HG02938 (cell line): ENCODE measurements at regions not wholly inside any gene's neighbourhood (a gene's known extent, or its start where the extent isn't known, plus 50 kb on each side); places are given as distances from the start of the nearest gene placed in this dataset.

ENCODE experiments used
- ATAC-seq: cut with Tn5 transposase; IDR thresholded peaks from one replicate; pipeline ENCODE4 v1.9.1; 2021; ENCODE audit warnings: mild to moderate bottlenecking, moderate library complexity; ENCODE audit not compliant: unreplicated experiment

DNA sequence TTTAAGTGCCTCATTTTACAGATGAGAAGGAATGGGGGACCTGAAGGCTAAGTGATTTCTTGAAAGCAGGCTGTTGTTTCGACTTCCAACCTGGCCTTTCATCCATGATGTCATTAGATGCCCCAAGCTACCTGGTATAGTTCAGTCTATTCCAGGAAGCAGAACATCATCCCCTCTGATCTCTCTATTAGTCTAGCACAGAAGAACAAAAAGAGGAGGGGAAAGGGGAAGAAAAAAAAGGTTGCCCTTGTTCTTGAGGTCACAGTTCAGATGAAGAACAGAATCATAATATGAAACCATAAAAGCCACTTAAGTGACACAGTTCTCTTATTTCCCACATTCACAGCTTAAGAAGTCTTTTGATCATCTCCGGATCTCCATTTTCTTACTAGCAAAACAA, 386.2 kb upstream of the HNRNPA3 start:
- no peak for ATAC-seq

DNA sequence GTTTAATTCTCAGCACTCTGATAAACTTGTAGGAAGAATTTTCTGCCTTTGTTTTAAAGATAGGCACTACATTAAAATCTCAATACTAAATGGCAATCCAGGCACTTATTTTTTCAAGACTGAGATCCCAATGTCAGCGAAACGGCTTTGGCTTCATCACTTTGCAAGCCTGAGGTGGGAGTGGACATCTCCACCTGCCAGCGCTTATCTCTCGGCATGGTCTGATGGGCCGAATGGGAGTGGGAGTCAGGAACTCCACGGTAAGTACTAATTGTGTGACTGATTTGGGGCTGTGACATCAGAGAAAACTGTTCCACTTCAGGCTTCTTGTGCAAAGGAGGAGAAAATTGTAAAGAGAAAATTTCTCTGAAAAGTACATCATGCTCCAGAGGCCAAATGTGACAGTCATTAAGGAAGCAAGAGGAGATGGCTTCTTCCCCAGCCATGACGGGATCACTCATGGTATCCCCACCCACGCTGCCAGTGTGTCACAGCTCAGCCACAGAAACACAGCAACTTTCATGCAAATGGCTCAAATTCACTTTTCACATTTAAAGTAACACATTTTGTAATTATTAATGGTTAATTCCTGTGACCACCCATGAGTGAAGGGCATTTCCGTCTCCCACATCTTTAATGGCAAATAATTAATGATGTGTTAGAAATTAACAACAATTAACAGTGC, 385.5 kb upstream of the HNRNPA3 start:
- ATAC-seq, result no peak

DNA sequence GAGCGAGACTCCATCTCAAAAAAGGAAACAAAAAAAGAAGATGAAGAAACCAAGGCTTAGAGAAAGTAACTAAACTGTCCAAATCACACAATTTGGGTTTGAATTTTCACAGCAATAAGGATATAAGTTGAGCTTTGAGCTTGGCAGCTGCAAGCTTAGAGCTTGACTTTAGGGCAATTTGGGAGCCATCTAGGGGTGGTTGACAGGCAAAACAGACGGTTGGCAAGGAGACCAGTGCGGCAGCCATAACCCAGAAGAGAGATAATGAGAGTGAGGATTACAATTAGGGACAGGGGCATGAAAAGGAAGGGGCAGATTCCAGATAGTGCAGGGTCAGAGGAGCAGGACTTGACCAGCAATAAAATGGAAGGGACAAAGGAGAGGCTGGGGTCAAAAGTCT, 382.2 kb upstream of the HNRNPA3 start:
- ATAC-seq, result no peak

DNA sequence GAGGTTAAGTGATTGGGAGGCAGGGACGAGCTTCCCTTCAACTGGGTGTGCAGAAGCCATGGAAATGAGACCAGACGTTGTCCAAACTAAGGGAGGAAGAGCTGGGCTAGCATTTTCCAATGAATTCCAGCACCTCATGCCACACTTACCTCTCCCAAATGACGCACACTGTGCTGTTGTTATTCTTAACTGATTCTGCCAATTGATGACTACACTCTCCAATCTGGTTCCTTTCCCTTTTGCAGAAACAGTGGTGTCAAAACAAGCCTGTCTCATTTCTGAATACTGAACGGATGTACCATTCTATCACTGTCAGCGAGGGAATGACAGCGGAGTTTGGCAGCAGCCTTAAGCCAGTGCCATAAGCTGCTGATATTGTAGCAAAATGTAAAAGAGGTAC, 380.5 kb upstream of the HNRNPA3 start:
- no peak for ATAC-seq

DNA sequence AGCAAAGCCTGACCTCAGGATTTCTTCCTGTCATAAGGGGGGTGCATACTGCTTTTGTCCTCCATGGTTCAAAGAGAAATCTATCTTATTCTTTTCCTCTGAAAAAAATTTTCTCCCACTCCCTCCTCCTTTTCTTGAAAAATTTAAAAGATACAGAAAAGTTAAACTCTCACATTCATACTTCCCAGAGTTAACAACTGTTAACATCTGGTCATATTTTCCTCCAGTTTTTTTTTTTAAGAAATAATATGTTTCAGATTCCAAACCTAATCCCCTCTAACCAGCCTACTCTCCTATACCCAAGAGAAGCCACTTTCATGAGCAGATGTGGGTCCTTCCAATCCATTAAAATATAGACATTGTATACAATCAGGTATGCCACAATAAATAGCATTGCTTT, 378.9 kb upstream of the HNRNPA3 start:
- ATAC-seq, result no peak

DNA sequence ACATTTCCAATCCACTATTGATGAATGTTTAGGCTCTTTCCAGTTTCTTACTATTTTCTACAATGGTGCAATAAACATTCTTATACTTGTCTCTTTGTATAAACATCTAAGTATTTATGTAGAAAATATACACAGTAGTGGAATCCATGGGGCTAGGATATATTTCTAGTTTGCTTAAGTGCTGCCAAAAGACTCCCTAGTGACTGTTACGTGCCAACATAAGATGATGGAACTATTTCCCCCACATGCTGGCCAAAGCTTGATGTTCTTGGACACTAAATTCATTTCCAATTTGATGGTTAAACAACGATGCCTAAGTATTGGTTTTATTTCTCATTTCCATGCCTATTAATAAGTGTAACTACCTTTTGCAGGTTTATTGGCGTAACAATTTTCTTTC, 378.4 kb upstream of the HNRNPA3 start:
- ATAC-seq, result no peak

DNA sequence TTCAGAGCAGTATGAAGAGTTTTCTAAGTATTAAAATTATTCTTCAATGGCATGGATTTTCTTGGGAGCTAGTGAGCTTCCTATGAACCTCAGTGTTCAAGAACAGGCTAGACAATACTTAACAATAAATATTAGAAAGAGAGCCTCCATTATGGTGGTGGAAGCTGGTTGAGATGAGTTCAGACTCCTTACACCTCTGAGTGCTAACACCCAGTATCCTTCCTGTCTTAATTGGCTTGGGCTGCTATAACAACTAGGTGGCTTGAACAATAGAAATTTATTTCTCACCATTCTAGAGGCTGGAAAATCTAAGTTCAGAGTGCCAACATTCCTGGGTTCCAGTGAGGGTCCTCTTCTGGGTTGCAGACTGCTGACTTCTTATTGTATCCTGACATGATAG, 369.4 kb upstream of the HNRNPA3 start:
- no peak for ATAC-seq

DNA sequence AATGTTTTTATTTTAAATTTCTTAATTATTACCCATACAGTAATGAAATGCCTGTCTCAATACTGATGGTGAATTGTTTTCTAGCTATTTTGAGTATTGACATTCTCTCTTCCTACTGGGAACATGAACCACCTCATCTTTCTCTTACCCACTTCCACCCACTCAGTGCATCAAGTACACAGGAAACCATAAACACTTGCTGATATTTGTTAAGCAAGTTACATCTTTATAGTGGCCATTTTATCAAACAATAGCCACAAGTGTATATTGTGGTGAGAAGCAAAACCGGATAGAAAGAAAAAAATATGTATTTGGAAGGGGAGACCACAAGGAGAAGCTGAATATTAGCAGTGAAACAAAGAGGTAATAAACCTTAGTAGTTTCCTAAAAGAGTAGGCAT, 368.1 kb upstream of the HNRNPA3 start:
- no peak for ATAC-seq

DNA sequence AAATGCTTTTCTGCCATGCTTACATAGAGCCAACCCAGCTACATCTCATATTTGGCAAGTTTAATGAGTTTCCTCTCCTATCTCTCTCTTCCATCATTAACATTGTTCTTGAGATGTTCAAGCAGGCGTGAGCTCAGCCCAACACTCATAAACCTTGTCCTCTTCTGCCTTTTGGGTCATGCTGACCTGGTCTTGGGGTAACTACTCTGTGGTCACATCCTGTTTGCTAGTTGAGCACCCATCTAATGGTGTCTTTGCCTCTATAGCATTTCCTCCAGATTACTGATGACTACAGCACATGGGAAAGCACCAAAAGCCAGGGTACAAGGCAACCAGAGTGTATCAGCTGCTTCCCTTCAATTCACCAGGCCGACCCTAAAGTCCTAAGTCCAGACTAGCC, 366.9 kb upstream of the HNRNPA3 start:
- no peak for ATAC-seq

DNA sequence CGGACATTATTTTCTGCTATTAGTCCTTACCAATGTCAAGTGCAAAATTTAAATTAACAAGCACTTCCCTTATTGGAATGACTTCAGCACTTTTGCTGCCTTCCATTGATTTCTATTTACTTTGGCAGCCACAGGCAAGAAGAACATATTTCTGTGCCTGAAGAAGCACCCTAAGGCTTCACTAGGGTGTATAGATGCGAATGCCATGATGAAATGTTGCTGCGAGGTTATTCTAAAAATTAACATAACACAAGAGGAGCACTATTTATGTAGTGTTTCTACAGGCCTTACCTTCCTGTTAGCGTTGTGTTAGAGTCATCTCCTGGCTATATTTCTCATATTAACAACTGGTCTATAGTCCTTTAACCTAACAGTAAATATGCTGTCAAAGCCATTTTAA, 365.0 kb upstream of the HNRNPA3 start:
- ATAC-seq, result no peak

DNA sequence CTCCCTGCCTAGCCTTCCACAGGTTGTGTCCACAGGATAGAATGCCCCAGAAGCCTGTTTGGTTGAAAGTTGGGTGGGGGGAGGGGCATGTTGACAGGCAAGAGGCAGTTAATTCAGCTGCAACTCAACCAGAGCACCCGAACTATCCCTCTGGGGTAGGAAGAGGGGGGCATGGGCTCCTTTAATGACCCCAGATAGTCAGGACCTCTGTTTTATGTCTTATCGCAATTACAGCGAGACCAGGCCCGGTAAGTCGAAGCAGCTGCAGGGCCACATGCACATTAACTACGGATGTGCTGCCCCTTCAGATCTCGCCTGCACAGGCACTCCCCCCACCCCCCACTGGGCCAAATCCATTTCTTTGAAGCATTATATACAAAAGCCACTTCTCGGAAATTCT, 363.8 kb upstream of the HNRNPA3 start:
- ATAC-seq, result no peak

DNA sequence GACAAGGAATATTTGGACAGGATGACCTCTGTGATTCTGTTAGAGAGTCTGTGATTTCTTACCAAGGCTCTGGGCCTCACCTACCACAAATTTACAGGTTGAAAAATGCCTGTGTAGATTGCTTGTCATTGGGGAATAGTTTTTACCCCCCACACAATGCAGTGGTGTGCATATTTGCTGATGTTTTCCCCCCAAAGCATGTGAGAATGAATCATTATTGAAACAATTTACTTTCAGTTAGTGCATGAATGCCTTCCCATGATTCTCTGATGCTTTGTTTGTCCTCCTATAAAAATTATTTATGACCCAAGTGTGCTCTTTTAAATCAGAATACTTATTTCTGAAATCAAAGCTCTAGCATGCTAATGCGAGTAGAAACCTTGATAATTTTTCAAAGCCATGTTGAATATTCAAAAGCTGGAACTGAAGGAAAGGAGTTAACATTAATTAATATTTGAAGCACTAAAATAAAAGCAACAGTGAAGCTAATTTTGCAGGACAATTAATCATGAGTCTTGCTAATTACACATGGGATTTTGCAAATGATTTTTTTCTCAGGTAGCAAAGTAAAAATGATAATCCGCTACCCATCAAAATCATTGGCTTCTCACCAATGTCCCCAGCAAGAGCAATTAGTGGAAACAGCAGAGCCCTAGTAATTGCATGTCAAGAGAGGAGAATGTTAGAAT, 361.2 kb upstream of the HNRNPA3 start:
- ATAC-seq, result no peak

DNA sequence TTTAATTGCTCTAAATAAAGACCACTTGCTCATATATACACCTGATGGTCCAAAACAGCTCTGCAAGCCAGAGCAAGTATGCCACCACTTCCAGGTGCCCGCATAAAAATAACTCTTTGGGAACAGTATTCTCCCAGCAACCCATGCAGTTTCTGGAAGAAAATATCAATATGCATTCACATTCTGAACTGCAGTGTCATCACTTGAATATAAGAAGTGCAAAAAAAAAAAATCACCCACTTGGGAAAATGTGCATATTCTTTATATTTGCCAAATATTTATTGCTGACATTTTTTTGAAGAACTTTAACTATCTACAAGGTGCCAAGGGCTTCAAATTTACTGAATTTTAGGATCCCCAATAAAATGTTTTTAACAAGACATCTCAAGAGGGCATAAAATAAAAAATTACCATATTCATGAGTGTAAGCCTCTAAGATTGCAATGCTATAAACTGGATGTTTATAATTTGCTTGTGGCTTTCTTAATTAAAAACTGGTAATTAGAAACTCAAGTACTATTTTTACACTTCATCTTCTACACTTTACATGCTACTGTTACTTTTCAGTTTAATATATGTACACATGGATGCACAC, 360.6 kb upstream of the HNRNPA3 start:
- no peak for ATAC-seq

DNA sequence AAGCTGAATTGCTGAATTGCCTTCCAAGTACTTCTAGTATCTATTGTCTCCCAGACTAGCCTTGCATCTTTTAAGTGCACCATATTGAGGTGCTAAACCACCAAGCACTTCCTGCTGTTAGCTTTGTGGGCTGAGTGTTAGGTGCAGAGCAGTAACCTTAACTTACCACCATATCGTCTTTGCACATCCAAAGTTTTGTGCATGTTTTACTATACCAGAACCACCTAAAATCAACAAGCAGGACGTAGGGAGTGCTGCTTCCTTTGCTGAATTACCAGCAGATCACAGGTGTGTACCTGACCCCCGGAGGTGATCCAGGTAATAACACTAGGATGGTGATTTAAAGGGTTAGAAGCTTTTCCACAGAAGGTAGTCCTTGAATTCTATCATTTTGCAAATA, 359.9 kb upstream of the HNRNPA3 start:
- ATAC-seq, result no peak

DNA sequence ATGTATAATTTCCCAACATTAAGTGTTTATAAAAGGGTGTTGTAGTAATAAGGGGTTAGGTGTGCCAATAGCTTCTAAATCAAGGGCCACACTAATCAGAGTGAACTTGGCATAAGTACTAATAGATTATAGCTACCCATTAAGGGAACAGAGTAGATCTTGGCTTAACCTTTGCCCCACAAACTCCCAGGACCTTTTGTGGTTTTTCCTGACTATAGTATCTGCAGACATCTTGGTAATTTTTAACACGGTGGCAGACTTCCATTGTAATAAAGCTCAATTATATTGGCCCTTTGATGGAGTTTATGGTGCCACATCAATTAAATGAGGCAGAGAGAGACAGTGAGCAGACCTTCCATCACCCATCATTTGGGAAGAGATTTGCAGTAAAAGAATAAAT, 358.5 kb upstream of the HNRNPA3 start:
- ATAC-seq, result no peak

DNA sequence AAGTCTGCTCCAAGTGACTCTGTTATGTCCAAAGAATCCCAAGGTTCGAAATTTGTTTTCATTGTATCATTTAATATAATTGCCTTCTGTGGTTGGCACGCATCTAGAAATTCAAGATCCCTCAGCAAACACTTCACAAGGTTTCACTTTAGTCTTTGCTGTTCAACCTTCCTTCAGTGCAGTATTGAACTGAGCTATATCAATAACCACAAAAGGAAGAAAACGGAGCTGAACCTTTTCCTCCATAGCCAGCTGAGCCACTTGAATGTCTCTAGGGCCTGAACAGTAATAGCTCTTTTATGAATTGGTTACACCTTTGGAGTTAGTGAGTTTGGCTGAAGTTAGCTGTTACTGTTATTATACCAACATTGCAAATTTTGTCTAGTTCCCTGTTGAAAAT, 357.7 kb upstream of the HNRNPA3 start:
- no peak for ATAC-seq

DNA sequence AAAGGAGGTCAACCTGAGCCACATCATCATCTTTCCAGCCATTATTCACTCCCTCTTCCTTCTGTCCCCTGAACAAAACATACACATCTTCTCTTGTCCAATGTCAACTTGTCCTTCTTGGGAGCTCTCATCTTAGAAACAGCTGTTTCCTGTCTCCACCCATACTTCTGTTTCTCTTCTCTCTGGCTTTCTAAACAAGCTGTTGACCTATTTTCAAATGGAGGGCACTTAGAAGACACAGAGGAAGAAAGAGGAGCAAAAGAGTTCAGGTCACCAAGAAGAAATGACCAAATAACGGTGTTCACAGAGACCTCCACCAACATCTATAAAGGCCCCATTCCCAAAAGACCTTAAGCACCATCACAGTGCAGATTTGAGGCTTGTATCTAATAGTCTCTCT, 355.9 kb upstream of the HNRNPA3 start:
- no peak for ATAC-seq

DNA sequence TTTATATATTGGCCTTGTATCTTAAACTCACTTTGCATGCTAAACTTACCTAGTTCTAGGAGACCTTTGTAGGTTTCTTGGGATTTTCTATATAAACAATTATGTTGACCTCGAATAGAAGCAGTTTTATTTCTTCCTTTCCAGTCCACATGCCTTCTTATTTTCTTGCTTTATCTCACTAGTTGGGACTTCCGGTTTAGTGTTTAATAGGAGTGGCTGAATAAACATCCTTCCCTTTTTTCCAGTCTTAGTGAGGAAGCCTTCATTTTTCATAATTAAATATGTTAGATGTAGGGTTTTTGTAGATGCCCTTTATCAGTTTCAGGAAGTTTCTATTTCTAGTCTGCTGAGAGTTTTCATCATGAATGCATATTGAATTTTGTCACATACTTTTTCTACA, 347.3 kb upstream of the HNRNPA3 start:
- no peak for ATAC-seq

DNA sequence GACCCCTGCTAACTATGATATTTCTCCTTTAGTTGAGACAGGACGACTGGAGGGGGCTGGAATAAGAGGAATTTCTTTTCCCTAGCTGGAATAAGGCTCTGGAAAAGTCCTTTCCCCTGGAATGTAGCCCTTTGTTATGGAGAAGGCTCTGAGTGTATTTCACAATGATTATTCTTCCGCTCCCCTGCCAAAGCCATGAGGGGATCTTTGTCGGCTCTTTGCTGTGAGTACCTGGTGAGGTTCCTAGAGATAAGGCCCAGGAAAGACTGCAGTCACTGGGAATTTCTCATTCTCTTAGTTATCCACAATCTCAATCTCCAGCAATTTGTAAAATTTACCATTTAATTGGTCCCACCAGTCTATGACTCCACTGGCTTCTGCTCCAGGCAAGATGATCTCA, 340.2 kb upstream of the HNRNPA3 start:
- no peak for ATAC-seq

DNA sequence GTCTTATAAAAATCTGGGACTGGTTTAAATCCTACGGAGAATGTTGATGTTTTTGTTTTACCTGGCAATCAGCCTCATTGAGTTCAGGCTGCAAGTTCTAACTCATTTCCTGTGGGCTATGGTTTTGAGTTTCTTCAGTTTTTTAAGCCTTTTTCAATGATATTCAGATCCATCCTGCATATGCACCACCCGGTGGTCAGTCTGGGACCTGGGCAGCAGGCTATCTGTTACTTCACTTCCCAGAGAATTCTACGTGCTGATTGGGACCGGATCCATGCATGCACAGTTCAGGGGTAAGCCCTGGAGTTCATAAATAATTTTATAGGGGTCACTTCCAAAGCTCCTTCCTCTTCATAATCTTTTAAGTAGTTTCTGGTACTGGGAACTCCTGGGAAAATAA, 339.2 kb upstream of the HNRNPA3 start:
- no peak for ATAC-seq

DNA sequence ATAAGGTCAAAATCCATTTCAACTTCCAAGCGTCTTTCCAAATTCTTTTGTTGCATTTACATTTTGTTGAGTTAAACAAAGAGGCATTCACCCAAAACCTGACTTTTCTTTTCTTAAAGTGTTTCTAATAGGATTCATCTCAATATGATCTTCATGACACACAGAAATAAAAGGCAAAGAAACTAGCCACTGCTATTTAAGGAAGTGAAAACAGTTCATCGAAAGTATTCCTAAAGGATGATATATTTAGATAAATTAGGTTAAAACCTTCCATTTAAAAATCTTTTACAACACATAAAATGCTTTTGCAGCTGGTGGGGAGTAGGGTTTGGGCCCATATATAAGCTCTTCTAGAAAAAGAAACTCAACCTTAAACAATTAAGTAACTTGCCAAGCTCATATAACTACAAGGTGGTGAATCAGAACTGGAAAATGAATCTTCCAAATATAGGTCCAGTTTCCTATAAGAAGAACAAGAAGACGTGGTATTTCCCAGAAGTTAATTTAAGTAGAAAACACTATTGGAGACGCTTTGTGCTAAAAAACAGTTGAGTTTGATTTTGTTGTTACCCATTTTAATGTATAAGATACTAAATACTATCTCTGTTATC, 336.0 kb upstream of the HNRNPA3 start:
- ATAC-seq, result no peak

DNA sequence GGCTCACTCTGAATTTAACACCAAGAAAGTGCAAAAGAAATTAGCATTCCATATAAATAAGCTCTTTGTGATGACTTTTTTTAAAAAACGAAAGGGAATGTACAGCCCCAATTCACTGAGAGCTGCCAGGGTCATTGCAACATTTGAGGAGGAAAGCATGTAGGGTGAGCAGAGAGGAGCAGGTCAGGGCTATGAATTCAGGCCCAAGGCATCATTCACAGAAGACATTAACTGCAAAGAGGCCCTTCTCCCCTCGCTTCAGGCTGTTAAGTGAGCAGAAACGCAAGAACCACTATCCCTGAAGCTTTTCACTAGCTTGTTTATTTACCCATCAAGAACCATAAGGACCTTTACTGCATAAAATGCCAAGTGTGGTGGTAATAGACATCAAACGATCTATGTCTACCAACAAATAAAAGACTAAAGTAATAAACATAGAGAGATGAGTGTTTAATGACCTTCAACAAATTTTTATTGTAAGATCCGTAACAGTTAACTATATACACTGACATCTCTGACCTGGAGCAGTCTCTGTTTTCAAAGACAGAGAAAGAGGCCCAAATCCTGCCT, 333.1 kb upstream of the HNRNPA3 start:
- ATAC-seq, result no peak
